Islet precursor cell (in vitro differentiated cells): ENCODE measurements at regions not wholly inside any gene's neighbourhood (a gene's known extent, or its start where the extent isn't known, plus 50 kb on each side); places are given as distances from the start of the nearest gene placed in this dataset.
"Not testable (repeated sequence)": the region's sequence is repeated elsewhere in the genome, so short reads cannot be mapped to it uniquely, and the experiment has no call there.

Source experiments
- DNase-seq: peaks from one replicate; pipeline ENCODE4 v3.0.0-alpha.2; 2018

GRCh38 chr2:188645986-188646385, 328.2 kb upstream of the COL3A1 start:
- DNase-seq: no peak

GRCh38 chr2:188647430-188648070, 326.6 kb upstream of the COL3A1 start:
- DNase-seq: no peak

- DNase-seq: no peak
Observed at GRCh38 chr2:188659656-188660406, 314.3 kb upstream of the COL3A1 start.

DNA sequence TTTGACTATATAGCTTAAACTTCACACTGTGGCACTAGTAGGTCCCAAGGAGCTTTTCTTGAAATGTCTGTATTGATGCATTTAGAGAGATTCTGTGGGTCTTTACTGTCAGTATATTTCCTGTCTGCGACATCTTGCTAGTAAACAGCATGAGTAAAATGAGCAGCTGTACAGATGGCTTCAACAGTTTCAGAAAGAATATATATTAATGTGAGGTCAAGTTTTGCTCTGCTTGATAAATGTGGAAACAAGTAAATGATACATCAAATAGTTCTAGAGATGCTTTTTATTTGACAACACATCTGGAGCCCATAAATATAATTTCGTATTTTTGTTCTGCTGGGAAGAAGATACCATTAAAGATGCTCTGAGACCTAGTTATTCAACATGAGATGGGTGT, 310.9 kb upstream of the COL3A1 start:
- DNase-seq: no peak

- DNase-seq: no peak
Observed at GRCh38 chr2:188664416-188664815, 309.8 kb upstream of the COL3A1 start.

- no peak for DNase-seq
Observed at GRCh38 chr2:188664951-188665595, 309.1 kb upstream of the COL3A1 start.

GRCh38 chr2:188665727-188666304, 308.4 kb upstream of the COL3A1 start:
- no peak for DNase-seq

GRCh38 chr2:188666503-188666902, 307.7 kb upstream of the COL3A1 start:
- DNase-seq: no peak

DNA sequence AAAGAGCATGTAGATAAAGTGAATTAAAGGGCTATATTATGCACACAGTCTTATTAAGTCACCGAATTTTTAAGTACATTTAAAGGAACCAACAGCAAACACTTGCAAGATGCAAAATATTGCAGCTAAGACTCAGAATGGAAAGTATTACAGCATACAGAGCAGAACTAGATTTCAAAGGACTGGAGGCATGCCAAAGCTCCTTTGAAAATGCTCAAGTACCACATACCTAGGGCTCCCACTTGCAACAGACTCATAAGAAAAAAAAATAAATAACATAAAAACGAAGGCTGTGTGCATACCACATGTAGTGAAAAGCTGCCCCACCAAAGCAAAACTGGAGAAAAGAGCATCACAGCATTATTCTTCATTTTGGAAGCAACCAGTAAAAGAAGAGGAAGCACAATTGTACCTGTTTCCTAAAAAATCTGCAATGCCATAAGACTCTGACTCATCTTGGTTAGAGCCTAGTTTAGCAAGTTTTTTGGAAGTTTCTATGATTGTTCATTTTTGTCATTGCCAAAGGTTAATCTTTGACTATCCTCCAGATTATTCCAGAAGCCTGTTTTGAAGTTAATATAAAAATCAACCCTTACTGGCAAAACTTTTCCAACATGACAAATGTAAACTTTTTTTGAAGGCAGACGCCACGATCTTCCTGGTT, 306.0 kb upstream of the COL3A1 start:
- DNase-seq: no peak

DNA sequence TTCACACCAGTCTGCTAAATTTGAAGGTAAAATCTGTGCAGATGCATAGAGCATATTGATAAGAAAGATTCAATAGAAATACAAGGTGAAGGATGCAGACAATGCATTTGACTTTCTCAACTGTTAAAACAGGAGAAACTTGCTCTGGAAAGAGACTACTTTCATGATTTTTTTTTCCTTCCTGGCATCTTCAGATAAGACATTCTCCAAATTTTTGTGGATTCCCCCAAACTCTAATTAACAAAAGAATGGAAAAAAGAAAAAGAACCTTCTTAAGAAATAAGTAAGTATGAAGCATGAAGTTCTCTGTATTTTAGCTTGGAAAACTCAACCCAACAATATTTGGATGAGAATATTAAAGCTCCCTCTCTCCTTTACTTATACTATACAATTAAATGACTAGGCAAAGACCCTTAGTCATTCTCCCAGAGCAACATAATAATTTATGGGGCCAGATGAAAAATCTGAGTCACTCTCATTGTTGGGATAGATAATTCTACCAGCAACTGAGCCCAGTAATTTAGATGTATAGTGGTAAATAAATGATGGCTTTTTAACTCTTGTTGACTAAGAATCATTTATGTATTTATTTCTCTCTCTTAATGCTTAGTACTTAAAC, 298.7 kb upstream of the COL3A1 start:
- DNase-seq: no peak

GRCh38 chr2:188676010-188676400, 298.2 kb upstream of the COL3A1 start:
- no peak for DNase-seq

DNA sequence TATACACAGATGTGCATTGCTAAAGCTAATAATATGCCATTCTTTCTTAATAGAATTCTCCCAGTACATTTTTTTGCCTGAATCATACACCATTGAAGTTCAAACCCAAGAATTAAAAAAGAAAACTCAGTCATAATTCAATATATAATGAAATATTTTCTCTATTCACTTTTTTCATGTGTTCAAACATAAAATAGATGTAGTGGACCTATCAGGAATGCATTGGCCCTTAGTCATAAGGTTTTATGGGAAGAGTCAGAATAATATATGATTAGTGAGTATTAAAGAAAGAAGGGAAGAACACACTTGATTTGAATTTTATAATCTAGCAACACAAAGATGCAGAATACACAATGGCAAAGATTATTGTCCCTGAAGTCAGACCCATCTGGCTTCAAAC, 297.0 kb upstream of the COL3A1 start:
- no peak for DNase-seq

DNA sequence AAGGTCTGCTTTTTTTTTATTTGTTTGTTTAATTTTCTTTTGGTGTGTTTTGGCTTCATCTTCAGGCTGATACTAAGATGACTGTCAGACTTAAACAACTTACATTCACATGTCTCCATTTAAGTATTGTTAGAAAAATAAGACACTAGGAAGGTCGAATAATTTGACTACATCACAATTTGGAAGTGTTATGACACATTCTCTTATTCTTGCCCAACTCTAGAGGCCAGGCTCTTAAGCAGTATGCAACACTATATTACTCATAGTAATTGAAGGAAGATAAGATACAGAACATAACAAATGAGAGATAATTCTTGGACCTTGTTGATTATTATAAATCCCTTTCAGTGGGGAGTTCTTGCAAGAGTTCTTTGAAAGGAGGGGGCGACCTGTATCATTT, 295.3 kb upstream of the COL3A1 start:
- DNase-seq: no peak

GRCh38 chr2:188682838-188683237, 291.3 kb upstream of the COL3A1 start:
- DNase-seq: no peak

DNA sequence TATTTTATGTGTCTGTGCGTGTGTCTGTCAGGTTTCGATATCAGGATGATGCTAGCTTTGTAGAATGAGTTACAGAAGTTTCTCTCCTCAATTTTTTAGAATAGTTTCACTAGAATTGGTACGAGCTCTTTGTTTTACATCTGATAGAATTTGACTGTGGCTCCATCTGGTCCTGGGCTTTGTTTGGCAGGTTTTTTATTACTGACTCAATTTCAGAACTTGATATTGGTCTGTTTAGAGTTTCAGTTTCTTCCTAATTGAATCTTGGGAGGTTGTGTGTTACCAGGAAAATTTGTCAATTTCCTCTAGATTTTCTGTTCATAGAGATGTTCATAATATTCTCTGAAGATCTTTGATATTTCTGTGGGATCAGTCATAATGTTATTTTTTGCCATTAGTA, 289.4 kb upstream of the COL3A1 start:
- no peak for DNase-seq

- peak; percentile 87 for DNase-seq
Observed at GRCh38 chr2:188693111-188693510, 281.1 kb upstream of the COL3A1 start.

DNA sequence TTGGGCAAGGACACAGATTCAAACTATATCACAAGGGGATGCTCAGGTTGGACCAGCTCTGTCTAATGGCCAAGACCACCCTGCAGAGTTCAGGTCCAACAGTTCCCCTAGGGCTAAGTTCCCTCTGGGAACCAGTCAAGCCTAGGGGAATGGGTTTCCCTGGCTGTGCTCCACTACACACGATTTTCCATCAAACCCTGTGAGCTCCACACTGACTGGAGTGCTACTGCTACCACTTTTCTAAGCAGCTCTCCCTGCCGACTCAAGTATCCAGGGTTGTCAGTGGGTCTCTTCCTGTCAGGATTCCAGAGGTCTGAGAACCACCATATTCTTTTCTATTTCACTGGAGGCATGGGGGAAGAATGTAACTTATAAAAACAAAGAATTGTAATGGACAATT, 280.4 kb upstream of the COL3A1 start:
- DNase-seq: no peak

GRCh38 chr2:188695953-188696352, 278.2 kb upstream of the COL3A1 start:
- no peak for DNase-seq

- not testable (repeated sequence) for DNase-seq
Observed at GRCh38 chr2:188698151-188698550, 276.0 kb upstream of the COL3A1 start.

DNA sequence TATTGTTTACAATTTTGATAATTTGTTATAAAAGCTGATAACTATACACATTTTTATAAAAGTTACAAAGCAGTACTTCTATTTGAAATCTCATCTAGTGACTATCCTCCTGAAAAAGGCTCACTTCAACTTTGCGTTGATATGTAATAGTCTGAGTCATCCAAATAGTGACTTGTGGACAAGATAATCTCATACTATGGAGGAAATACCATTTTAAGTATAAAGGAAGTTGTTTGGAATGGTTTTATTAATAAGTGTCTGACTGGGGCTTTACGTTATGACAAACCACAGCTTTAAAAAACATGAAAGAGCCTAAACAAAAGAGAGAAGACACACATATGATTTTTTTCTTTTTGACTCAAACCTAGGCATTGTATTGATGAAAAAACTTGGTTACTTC, 272.3 kb upstream of the COL3A1 start:
- no peak for DNase-seq

GRCh38 chr2:188705191-188705590, 269.0 kb upstream of the COL3A1 start:
- DNase-seq: no peak

- DNase-seq: no peak
Observed at GRCh38 chr2:188713961-188714360, 260.2 kb upstream of the COL3A1 start.
